Neuron (in vitro differentiated cells): ENCODE measurements at regions not wholly inside any gene's neighbourhood (a gene's known extent, or its start where the extent isn't known, plus 50 kb on each side); places are given as distances from the start of the nearest gene placed in this dataset.
"Not testable (repeated sequence)": the region's sequence is repeated elsewhere in the genome, so short reads cannot be mapped to it uniquely, and the experiment has no call there.

Experiments
- H2AFZ ChIP-seq: one replicate; pipeline ENCODE4 v1.6.1; 2013; ENCODE audit warnings: low read depth, mild to moderate bottlenecking, inconsistent platforms, low read length, moderate library complexity
- H3K27me3 ChIP-seq: one replicate; pipeline ENCODE4 v1.6.1; 2013; ENCODE audit warnings: low read length; ENCODE audit not compliant: insufficient read depth
- H3K36me3 ChIP-seq: one replicate; pipeline ENCODE4 v1.6.1; 2013; ENCODE audit warnings: low read length; ENCODE audit not compliant: insufficient read depth
- H3K4me1 ChIP-seq: one replicate; pipeline ENCODE4 v1.6.1; 2013; ENCODE audit warnings: low read length; ENCODE audit not compliant: insufficient read depth
- H3K4me3 ChIP-seq: 2 replicates; pipeline ENCODE4 v1.5.1; 2013; ENCODE audit warnings: mild to moderate bottlenecking, low read length, moderate library complexity
- H3K9me3 ChIP-seq: one replicate; pipeline ENCODE4 v1.6.1; 2013; ENCODE audit warnings: low read length

GRCh38 chr9:62874745-62875599 lies 1685.1 kb downstream of the SPATA31A7 start:
- H3K27me3 ChIP-seq, result peaks cover 31% of the 10 kb centered on the region
- not testable (repeated sequence) for H3K4me1 ChIP-seq, H3K36me3 ChIP-seq, H2AFZ ChIP-seq, H3K9me3 ChIP-seq, H3K4me3 ChIP-seq

- H3K4me1 ChIP-seq, H3K36me3 ChIP-seq, H2AFZ ChIP-seq, H3K9me3 ChIP-seq, H3K4me3 ChIP-seq: not testable (repeated sequence)
- H3K27me3 ChIP-seq, result peaks cover 23% of the 10 kb centered on the region
Observed at GRCh38 chr9:62877552-62877951, 1687.7 kb downstream of the SPATA31A7 start.

- peaks cover 25% of the 10 kb centered on the region for H3K27me3 ChIP-seq
- H3K9me3 ChIP-seq, H3K4me1 ChIP-seq, H2AFZ ChIP-seq, H3K36me3 ChIP-seq, H3K4me3 ChIP-seq: not testable (repeated sequence)
Observed at GRCh38 chr9:62877987-62878386, 1688.2 kb downstream of the SPATA31A7 start.

GRCh38 chr9:62880453-62880852 lies 1690.6 kb downstream of the SPATA31A7 start:
- H3K27me3 ChIP-seq, result peaks cover 16% of the 10 kb centered on the region
- H3K4me1 ChIP-seq, result not testable (repeated sequence)

GRCh38 chr9:62880971-62881370 lies 1691.1 kb downstream of the SPATA31A7 start:
- not testable (repeated sequence) for H3K36me3 ChIP-seq, H2AFZ ChIP-seq, H3K9me3 ChIP-seq, H3K4me3 ChIP-seq, H3K4me1 ChIP-seq
- peaks cover 16% of the 10 kb centered on the region for H3K27me3 ChIP-seq

More at GRCh38 chr9:62880453-62880852, 1690.6 kb downstream of the SPATA31A7 start:
- not testable (repeated sequence) for H3K9me3 ChIP-seq, H3K36me3 ChIP-seq, H2AFZ ChIP-seq, H3K4me3 ChIP-seq

GRCh38 chr9:62881811-62882210 lies 1692.0 kb downstream of the SPATA31A7 start:
- H3K4me1 ChIP-seq, H3K36me3 ChIP-seq, H2AFZ ChIP-seq, H3K4me3 ChIP-seq, H3K9me3 ChIP-seq: not testable (repeated sequence)
- peaks cover 16% of the 10 kb centered on the region for H3K27me3 ChIP-seq

GRCh38 chr9:62882717-62883116 lies 1692.9 kb downstream of the SPATA31A7 start:
- H3K4me1 ChIP-seq, H2AFZ ChIP-seq, H3K36me3 ChIP-seq, H3K9me3 ChIP-seq, H3K4me3 ChIP-seq: not testable (repeated sequence)
- peaks cover 16% of the 10 kb centered on the region for H3K27me3 ChIP-seq

GRCh38 chr9:62896692-62897091 lies 1706.9 kb downstream of the SPATA31A7 start:
- H3K9me3 ChIP-seq, H3K4me1 ChIP-seq, H3K4me3 ChIP-seq, H3K36me3 ChIP-seq, H2AFZ ChIP-seq, H3K27me3 ChIP-seq: not testable (repeated sequence)

GRCh38 chr9:62897411-62898225 lies 1707.8 kb downstream of the SPATA31A7 start:
- H3K9me3 ChIP-seq, H3K27me3 ChIP-seq, H3K36me3 ChIP-seq, H2AFZ ChIP-seq, H3K4me1 ChIP-seq: not testable (repeated sequence)
- H3K4me3 ChIP-seq, result peak overlapping the region; percentile 39

GRCh38 chr9:62899666-62900065 lies 1709.8 kb downstream of the SPATA31A7 start:
- H2AFZ ChIP-seq, H3K27me3 ChIP-seq, H3K36me3 ChIP-seq, H3K9me3 ChIP-seq, H3K4me1 ChIP-seq, H3K4me3 ChIP-seq: not testable (repeated sequence)

GRCh38 chr9:62904061-62904460 lies 1714.2 kb downstream of the SPATA31A7 start:
- not testable (repeated sequence) for H2AFZ ChIP-seq, H3K27me3 ChIP-seq, H3K36me3 ChIP-seq, H3K4me1 ChIP-seq, H3K9me3 ChIP-seq, H3K4me3 ChIP-seq

- not testable (repeated sequence) for H3K4me3 ChIP-seq, H3K4me1 ChIP-seq, H3K27me3 ChIP-seq, H2AFZ ChIP-seq, H3K36me3 ChIP-seq, H3K9me3 ChIP-seq
Observed at GRCh38 chr9:62905722-62906121, 1715.9 kb downstream of the SPATA31A7 start.

- H3K36me3 ChIP-seq, H3K4me3 ChIP-seq, H2AFZ ChIP-seq, H3K27me3 ChIP-seq, H3K4me1 ChIP-seq, H3K9me3 ChIP-seq: not testable (repeated sequence)
Observed at GRCh38 chr9:62907866-62908265, 1718.0 kb downstream of the SPATA31A7 start.
